ENCODE measurements at regions not wholly inside any gene's neighbourhood (a gene's known extent, or its start where the extent isn't known, plus 50 kb on each side); places are given as distances from the start of the nearest gene placed in this dataset.
A peak's percentile ranks its signal among the peaks of the same experiment; 100 is the strongest.

DNA sequence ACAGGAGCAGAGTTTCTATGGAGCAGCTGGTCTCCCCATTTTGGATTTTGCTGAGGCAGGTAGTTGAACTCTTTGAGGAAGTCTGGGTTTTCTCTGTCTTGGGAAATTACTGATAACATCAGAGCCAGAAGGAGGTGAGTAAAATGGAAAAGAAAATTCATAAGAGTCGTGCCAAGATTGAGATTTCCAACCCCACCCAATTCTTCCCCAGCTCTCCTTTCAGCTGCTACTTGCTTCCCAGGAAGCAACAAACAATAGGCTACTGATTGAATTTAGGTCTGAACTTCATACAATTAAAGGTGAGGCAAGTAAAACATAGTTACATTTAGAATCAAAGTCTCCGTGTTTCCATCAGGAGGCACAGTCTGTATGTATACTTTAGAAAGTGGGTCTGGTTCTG is 54.6 kb upstream of the EOLA2 start:
- TF ChIP-seq CTCF (IDR thresholded peaks at IDR 0.05), result no peak
- H3K27ac ChIP-seq, result peak overlapping the region in 3 of 10 donors; percentile 19 to 70 (median 47)
- peaks cover 0 to 8% (median 0%) of the 10 kb centered on the region in 9 donors for H3K36me3 ChIP-seq
- ATAC-seq (peak in 6 of 8 donors; percentile 31 to 90 (median 74)), DNase-seq (peak in 1 of 2 donors; percentile 6)
- 54 to 80% methylated on average over 2 of the region's 2 CpGs for WGBS, 2 donors
- H3K27me3 ChIP-seq, result no peaks in the 10 kb centered on the region
- intact Hi-C loops (cut with DNase I), result no loop called here
- H3K4me1 ChIP-seq, result peaks cover 0 to 6% (median 0%) of the 10 kb centered on the region in 9 donors
- H3K4me3 ChIP-seq, result no peak overlapping the region
- no peaks in the 10 kb centered on the region for H3K9me3 ChIP-seq

GRCh38 chrX:149993989-149994388 is 55.7 kb upstream of the EOLA2 start:
- Histone ChIP-seq H3K9me3 (no peaks in the 10 kb centered on the region), H3K4me3 (no peak overlapping the region), H3K36me3 (peaks cover 0 to 12% (median 0%) of the 10 kb centered on the region in 9 donors), H3K27ac (peak overlapping the region in 4 of 10 donors; percentile 19 to 70 (median 40)), H3K27me3 (no peaks in the 10 kb centered on the region), H3K4me1 (peaks cover 0 to 6% (median 0%) of the 10 kb centered on the region in 9 donors)
- no peak for TF ChIP-seq CTCF (IDR thresholded peaks at IDR 0.05)
- intact Hi-C loops (cut with DNase I), result no loop called here
- WGBS, 2 donors, result 89 to 93% methylated on average over 4 of the region's 4 CpGs
- ATAC-seq, result no peak
- DNase-seq, result no peak

DNA sequence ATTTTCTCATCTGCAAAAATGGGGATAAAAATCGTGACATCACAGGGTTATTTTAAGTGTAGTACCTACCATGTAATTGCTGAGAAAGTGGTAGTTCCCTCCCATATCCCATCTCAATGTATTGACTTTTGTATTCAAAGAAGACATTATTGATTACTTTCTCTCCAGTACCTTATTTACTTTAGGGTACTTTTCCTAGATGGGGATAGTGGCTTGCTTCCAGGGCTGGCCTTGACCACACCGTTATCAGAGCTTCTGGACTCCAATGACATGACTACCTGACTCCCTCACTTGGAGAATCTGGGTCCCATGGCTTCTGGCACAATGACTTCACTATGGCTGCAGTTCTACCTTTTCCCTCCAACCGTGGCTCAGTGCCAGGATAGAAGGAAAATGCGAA is 58.2 kb upstream of the EOLA2 start:
- Histone ChIP-seq H3K27me3 (no peaks in the 10 kb centered on the region), H3K9me3 (no peaks in the 10 kb centered on the region), H3K27ac (no peak overlapping the region), H3K36me3 (peaks cover 0 to 12% (median 0%) of the 10 kb centered on the region in 9 donors), H3K4me3 (no peak overlapping the region), H3K4me1 (peaks cover 0 to 6% (median 0%) of the 10 kb centered on the region in 9 donors)
- ATAC-seq (no peak), DNase-seq (no peak)
- no peak for TF ChIP-seq CTCF (IDR thresholded peaks at IDR 0.05)
- 95 to 97% methylated on average over 4 of the region's 4 CpGs for WGBS, 2 donors
- intact Hi-C loops (cut with DNase I), result no loop called here

- intact Hi-C loops (cut with DNase I), result no loop called here
- H3K4me3 ChIP-seq, result no peak overlapping the region
- H3K9me3 ChIP-seq, result no peaks in the 10 kb centered on the region
- DNase-seq (no peak), ATAC-seq (no peak)
- no peak overlapping the region for H3K27ac ChIP-seq
- 77 to 80% methylated on average over 2 of the region's 2 CpGs for WGBS, 2 donors
- H3K36me3 ChIP-seq, result no peaks in the 10 kb centered on the region
- H3K4me1 ChIP-seq, result no peaks in the 10 kb centered on the region
- H3K27me3 ChIP-seq, result no peaks in the 10 kb centered on the region
- TF ChIP-seq CTCF (IDR thresholded peaks at IDR 0.05), result no peak
Measured at GRCh38 chrX:150005027-150005426, 66.7 kb upstream of the EOLA2 start.

Data from heart right ventricle (tissue), 16 donors.